ENCODE measurements at regions not wholly inside any gene's neighbourhood (a gene's known extent, or its start where the extent isn't known, plus 50 kb on each side); places are given as distances from the start of the nearest gene placed in this dataset.

DNA sequence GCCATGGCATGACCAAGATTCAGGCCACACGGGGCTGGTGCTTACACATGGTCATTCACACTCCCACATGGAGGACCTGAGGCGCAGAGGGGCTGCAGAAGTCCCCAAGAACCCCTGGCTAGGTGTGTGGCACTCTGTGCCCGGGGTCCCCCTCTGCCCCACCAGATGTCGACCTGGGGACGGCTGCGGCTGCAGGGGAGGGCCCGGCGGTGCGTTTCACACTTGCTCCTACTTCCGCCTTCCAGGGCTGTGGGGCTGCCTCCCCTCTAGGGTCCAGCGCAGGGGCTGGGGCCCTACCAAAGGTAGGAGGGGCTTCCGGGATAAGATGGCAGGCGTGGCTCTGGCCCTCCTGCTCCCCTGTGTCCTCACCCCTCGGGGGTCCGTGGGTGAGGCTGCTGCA lies 81.1 kb upstream of the SLCO4A1 start:
- TF ChIP-seq, protein P1, sequence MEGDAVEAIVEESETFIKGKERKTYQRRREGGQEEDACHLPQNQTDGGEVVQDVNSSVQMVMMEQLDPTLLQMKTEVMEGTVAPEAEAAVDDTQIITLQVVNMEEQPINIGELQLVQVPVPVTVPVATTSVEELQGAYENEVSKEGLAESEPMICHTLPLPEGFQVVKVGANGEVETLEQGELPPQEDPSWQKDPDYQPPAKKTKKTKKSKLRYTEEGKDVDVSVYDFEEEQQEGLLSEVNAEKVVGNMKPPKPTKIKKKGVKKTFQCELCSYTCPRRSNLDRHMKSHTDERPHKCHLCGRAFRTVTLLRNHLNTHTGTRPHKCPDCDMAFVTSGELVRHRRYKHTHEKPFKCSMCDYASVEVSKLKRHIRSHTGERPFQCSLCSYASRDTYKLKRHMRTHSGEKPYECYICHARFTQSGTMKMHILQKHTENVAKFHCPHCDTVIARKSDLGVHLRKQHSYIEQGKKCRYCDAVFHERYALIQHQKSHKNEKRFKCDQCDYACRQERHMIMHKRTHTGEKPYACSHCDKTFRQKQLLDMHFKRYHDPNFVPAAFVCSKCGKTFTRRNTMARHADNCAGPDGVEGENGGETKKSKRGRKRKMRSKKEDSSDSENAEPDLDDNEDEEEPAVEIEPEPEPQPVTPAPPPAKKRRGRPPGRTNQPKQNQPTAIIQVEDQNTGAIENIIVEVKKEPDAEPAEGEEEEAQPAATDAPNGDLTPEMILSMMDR (IDR thresholded peaks at IDR 0.05) = no peak
- TF ChIP-seq POLR2A (IDR thresholded peaks at IDR 0.05) (no peak), POLR2AphosphoS5 (IDR thresholded peaks at IDR 0.05) (no peak)

All from stomach (tissue), 4 donors.